ENCODE measurements at regions not wholly inside any gene's neighbourhood (a gene's known extent, or its start where the extent isn't known, plus 50 kb on each side); places are given as distances from the start of the nearest gene placed in this dataset.

DNA sequence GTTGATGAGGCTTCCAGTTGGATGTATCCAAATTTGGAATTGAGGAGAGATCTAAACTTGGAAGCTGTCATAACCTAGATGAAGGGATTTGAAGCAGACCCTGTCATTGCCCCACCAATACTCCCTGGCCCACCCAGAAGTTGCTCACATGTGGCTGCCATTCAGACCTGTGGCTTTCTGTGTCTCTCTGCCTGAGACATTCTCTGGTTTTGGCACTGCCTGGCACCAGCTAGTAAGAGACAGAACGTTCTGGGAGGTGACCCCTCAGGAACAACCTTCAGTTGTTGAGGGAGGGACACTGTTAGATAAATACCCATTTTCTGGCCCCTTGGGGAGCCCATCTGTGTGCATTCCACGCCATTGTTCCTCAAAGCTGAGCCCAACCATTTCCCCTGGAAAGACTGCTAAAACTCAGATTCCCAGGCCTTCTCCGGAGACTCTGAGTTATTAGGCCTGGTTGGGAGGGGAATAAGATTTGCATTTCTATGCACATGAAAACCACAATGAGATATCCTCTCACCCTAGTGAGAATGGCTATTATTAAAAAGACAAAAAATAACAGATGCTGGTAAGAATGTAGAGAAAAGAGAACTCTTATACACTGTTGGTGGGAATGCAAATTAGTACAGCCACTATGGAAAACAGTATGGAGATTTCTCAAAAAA lies 290.4 kb downstream of the TSHZ3 start:
- H3K4me1 Mint-ChIP-seq, result no peaks in the 10 kb centered on the region
- Histone ChIP-seq H3K4me2 (no peak overlapping the region), H3K36me3 (no peaks in the 10 kb centered on the region), H4K20me1 (ENCODE audit: low read depth) (no peaks in the 10 kb centered on the region), H3K9me3 (ENCODE audit: low read depth) (no peaks in the 10 kb centered on the region), H3K4me1 (no peaks in the 10 kb centered on the region), H3K27ac (no peak overlapping the region), H3K4me3 (no peak overlapping the region), H3K27me3 (no peaks in the 10 kb centered on the region), H3F3A (ENCODE audit: low read depth) (no peaks in the 10 kb centered on the region), H3K79me2 (ENCODE audit: low read depth) (no peaks in the 10 kb centered on the region), H3K9ac (no peak overlapping the region), H2AFZ (replicated peaks) (no peak overlapping the region)
- no peak overlapping the region for H3K4me3 Mint-ChIP-seq
- H3K27ac Mint-ChIP-seq, result no peak overlapping the region
- peaks cover 4% of the 10 kb centered on the region for H3K27me3 Mint-ChIP-seq (ENCODE audit: insufficient read depth, low read depth)
- TF ChIP-seq EZH2 (IDR thresholded peaks at IDR 0.05) (no peak), EZH2phosphoT487 (IDR thresholded peaks at IDR 0.05) (no peak)
- TF ChIP-seq, protein P1, sequence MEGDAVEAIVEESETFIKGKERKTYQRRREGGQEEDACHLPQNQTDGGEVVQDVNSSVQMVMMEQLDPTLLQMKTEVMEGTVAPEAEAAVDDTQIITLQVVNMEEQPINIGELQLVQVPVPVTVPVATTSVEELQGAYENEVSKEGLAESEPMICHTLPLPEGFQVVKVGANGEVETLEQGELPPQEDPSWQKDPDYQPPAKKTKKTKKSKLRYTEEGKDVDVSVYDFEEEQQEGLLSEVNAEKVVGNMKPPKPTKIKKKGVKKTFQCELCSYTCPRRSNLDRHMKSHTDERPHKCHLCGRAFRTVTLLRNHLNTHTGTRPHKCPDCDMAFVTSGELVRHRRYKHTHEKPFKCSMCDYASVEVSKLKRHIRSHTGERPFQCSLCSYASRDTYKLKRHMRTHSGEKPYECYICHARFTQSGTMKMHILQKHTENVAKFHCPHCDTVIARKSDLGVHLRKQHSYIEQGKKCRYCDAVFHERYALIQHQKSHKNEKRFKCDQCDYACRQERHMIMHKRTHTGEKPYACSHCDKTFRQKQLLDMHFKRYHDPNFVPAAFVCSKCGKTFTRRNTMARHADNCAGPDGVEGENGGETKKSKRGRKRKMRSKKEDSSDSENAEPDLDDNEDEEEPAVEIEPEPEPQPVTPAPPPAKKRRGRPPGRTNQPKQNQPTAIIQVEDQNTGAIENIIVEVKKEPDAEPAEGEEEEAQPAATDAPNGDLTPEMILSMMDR (IDR thresholded peaks at IDR 0.05), result no peak
- H3K9me3 Mint-ChIP-seq, result peaks cover 7% of the 10 kb centered on the region
- no peaks in the 10 kb centered on the region for H3K36me3 Mint-ChIP-seq
- DNase-seq (ENCODE audit: low spot score), result no peak

DNA sequence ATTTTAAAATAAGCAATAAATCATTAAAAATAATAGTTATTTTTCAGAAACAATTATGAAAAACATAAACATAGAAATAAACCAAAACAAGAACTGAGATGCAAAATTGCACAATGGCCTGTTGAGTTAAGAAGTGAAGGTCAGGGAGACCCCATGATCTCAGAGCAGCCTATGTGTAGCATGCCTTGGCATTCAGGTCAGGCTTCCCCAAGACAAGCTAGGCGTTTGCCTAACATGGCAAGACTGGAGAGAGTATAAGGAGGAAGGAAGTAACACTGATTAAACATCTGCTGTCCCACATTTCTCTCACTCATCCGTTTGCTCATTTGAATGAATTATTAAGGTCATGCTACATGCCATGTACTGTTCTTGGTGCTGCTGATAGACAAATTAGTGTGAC lies 291.8 kb downstream of the TSHZ3 start:
- Histone ChIP-seq H3K4me1 (no peaks in the 10 kb centered on the region), H3F3A (ENCODE audit: low read depth) (no peaks in the 10 kb centered on the region), H3K9ac (no peak overlapping the region), H3K36me3 (no peaks in the 10 kb centered on the region), H3K79me2 (ENCODE audit: low read depth) (no peaks in the 10 kb centered on the region), H3K27me3 (no peaks in the 10 kb centered on the region), H4K20me1 (ENCODE audit: low read depth) (no peaks in the 10 kb centered on the region), H3K27ac (no peak overlapping the region), H3K9me3 (ENCODE audit: low read depth) (no peaks in the 10 kb centered on the region), H3K4me2 (no peak overlapping the region), H2AFZ (replicated peaks) (no peak overlapping the region), H3K4me3 (no peak overlapping the region)
- no peaks in the 10 kb centered on the region for H3K36me3 Mint-ChIP-seq
- no peak for DNase-seq (ENCODE audit: low spot score)
- H3K27ac Mint-ChIP-seq, result no peak overlapping the region
- peaks cover 7% of the 10 kb centered on the region for H3K9me3 Mint-ChIP-seq
- no peak for TF ChIP-seq EZH2 (IDR thresholded peaks at IDR 0.05)
- TF ChIP-seq, protein P1 (IDR thresholded peaks at IDR 0.05), result no peak
- TF ChIP-seq EZH2phosphoT487 (IDR thresholded peaks at IDR 0.05), result no peak
- H3K4me3 Mint-ChIP-seq, result no peak overlapping the region
- H3K4me1 Mint-ChIP-seq, result no peaks in the 10 kb centered on the region
- peaks cover 4% of the 10 kb centered on the region for H3K27me3 Mint-ChIP-seq (ENCODE audit: insufficient read depth, low read depth)

- no peak overlapping the region for H3K4me2 ChIP-seq
- no peaks in the 10 kb centered on the region for H3K36me3 ChIP-seq
- TF ChIP-seq, protein P1 (IDR thresholded peaks at IDR 0.05), result no peak
- TF ChIP-seq EZH2 (IDR thresholded peaks at IDR 0.05), result no peak
- TF ChIP-seq EZH2phosphoT487 (IDR thresholded peaks at IDR 0.05), result no peak
- Mint-ChIP-seq H3K27me3 (ENCODE audit: insufficient read depth, low read depth) (peaks cover 4% of the 10 kb centered on the region), H3K27ac (no peak overlapping the region), H3K9me3 (peaks cover 4% of the 10 kb centered on the region), H3K4me3 (no peak overlapping the region), H3K36me3 (no peaks in the 10 kb centered on the region), H3K4me1 (no peaks in the 10 kb centered on the region)
- H3K4me3 ChIP-seq, result no peak overlapping the region
- no peaks in the 10 kb centered on the region for H3F3A ChIP-seq (ENCODE audit: low read depth)
- no peaks in the 10 kb centered on the region for H3K4me1 ChIP-seq
- no peaks in the 10 kb centered on the region for H3K9me3 ChIP-seq (ENCODE audit: low read depth)
- no peaks in the 10 kb centered on the region for H3K27me3 ChIP-seq
- DNase-seq (ENCODE audit: low spot score), result no peak
- no peak overlapping the region for H3K9ac ChIP-seq
- no peaks in the 10 kb centered on the region for H4K20me1 ChIP-seq (ENCODE audit: low read depth)
- H3K79me2 ChIP-seq (ENCODE audit: low read depth), result no peaks in the 10 kb centered on the region
- no peak overlapping the region for H2AFZ ChIP-seq (replicated peaks)
- H3K27ac ChIP-seq, result no peak overlapping the region
These were observed 293.8 kb downstream of the TSHZ3 start for GRCh38 chr19:31055454-31055853.

All from neural progenitor cell (in vitro differentiated cells).